SK-N-SH treated with all-trans-retinoic acid at 6 μM for 48 hours (cell line): ENCODE measurements at regions not wholly inside any gene's neighbourhood (a gene's known extent, or its start where the extent isn't known, plus 50 kb on each side); places are given as distances from the start of the nearest gene placed in this dataset.

Experiments
- ARNTL ChIP-seq: fragments of 450-650 bp; formaldehyde crosslinking; IDR thresholded peaks from 2 replicates; pipeline ENCODE4 v1.5.0; 2020; ENCODE audit warnings: low read depth, mild to moderate bottlenecking, moderate library complexity, borderline replicate concordance
- CSDC2 ChIP-seq: fragments of 250-450 bp; sonication (Bioruptor Pico); IDR thresholded peaks from 2 replicates; pipeline ENCODE4 v1.5.0; 2020; ENCODE audit warnings: mild to moderate bottlenecking, moderate library complexity
- CSRNP3 ChIP-seq: fragments of 250-450 bp; sonication (Bioruptor Pico); IDR thresholded peaks from 2 replicates; pipeline ENCODE4 v1.5.1; 2021; ENCODE audit warnings: mild to moderate bottlenecking, moderate library complexity
- ISL1 ChIP-seq: fragments of 250-450 bp; sonication (Bioruptor Pico); IDR thresholded peaks from 2 replicates; pipeline ENCODE4 v2.1.2; 2022; ENCODE audit warnings: mild to moderate bottlenecking, moderate library complexity
- OSR1 ChIP-seq: fragments of 250-450 bp; sonication (Bioruptor Pico); IDR thresholded peaks from 2 replicates; pipeline ENCODE4 v1.8.0; 2022; ENCODE audit warnings: moderate library complexity, mild to moderate bottlenecking, inconsistent platforms
- PATZ1 ChIP-seq: fragments of 250-450 bp; sonication (Bioruptor Pico); IDR thresholded peaks from 2 replicates; pipeline ENCODE4 v1.8.0; 2020; ENCODE audit warnings: mild to moderate bottlenecking, moderate library complexity, borderline replicate concordance
- SNAI2 ChIP-seq: fragments of 250-450 bp; sonication (Bioruptor Pico); IDR thresholded peaks from 2 replicates; pipeline ENCODE4 v1.5.0; 2020; ENCODE audit warnings: mild to moderate bottlenecking, moderate library complexity
- TCF4 ChIP-seq: fragments of 250-450 bp; sonication (Bioruptor Pico); IDR thresholded peaks from 2 replicates; pipeline ENCODE4 v1.8.0; 2021; ENCODE audit warnings: mild to moderate bottlenecking, moderate library complexity, borderline replicate concordance
- TOX ChIP-seq: fragments of 250-450 bp; sonication (Bioruptor Pico); IDR thresholded peaks from 2 replicates; pipeline ENCODE4 v1.8.0; 2021; ENCODE audit warnings: mild to moderate bottlenecking, moderate library complexity, borderline replicate concordance
- TSHZ2 ChIP-seq: fragments of 250-450 bp; sonication (Bioruptor Pico); IDR thresholded peaks from 2 replicates; pipeline ENCODE4 v1.5.0; 2020; ENCODE audit warnings: mild to moderate bottlenecking, moderate library complexity
- ZFP3 ChIP-seq: fragments of 250-450 bp; sonication (Bioruptor Pico); IDR thresholded peaks from 2 replicates; pipeline ENCODE4 v1.5.0; 2020; ENCODE audit warnings: mild to moderate bottlenecking, moderate library complexity
- ZNF565 ChIP-seq: fragments of 450-650 bp; formaldehyde crosslinking; conservative IDR thresholded peaks from 2 replicates; pipeline ENCODE4 v1.5.0; 2020; ENCODE audit warnings: low read depth, mild to moderate bottlenecking, moderate library complexity
- ZNF8 ChIP-seq: fragments of 450-650 bp; formaldehyde crosslinking; IDR thresholded peaks from 2 replicates; pipeline ENCODE4 v1.5.0; 2020; ENCODE audit warnings: mild to moderate bottlenecking, moderate library complexity

GRCh38 chr5:53392073-53392472, 88.4 kb upstream of the FST start:
- no peak for TF ChIP-seq OSR1 (CRISPR knock-in tag)
- no peak for TF ChIP-seq PATZ1 (CRISPR knock-in tag)
- TF ChIP-seq ZNF565, result no peak
- no peak for TF ChIP-seq ZNF8 (CRISPR knock-in tag)
- TF ChIP-seq CSDC2 (CRISPR knock-in tag), result no peak
- no peak for TF ChIP-seq TSHZ2 (CRISPR knock-in tag)
- no peak for TF ChIP-seq TOX (CRISPR knock-in tag)
- TF ChIP-seq SNAI2 (CRISPR knock-in tag), result no peak
- no peak for TF ChIP-seq TCF4
- no peak for TF ChIP-seq ISL1
- no peak for TF ChIP-seq ZFP3 (CRISPR knock-in tag)
- no peak for TF ChIP-seq ARNTL (CRISPR knock-in tag)
- no peak for TF ChIP-seq CSRNP3 (CRISPR knock-in tag)
